Endothelial cell of umbilical vein (primary cell): ENCODE measurements at regions not wholly inside any gene's neighbourhood (a gene's known extent, or its start where the extent isn't known, plus 50 kb on each side); places are given as distances from the start of the nearest gene placed in this dataset.

Source experiments
- BruUV-seq: library from RNA; stranded (reverse); fragments of 400-500 nt; replicated peaks from 2 replicates; lab custom pipeline; 2021; lab: Mats Ljungman, UMichigan
- CTCF ChIA-PET: fragments of 300-600, 350-600 bp; sonication (Branson Sonifier 250); formaldehyde crosslinking; loops from one replicate; lab custom pipeline; 2021; ENCODE audit warnings: antibody characterized with exemption, inconsistent platforms; lab: Charles Lee
- POLR2A ChIA-PET: fragments of 300-600, 350-600 bp; sonication (Branson Sonifier 250); formaldehyde crosslinking; loops from one replicate; lab custom pipeline; 2021; ENCODE audit warnings: antibody characterized with exemption, inconsistent platforms; lab: Charles Lee
- DNase-seq: peaks from one replicate; pipeline ENCODE4 v3.0.0-alpha.2; 2011; ENCODE audit warnings: low read depth, low spot score
- FAIRE-seq: peaks from 2 replicates; lab custom pipeline; 2011; peaks lifted over from hg19 to GRCh38; lab: Jason Lieb, UNC
- H2AFZ ChIP-seq: 2 replicates; pipeline ENCODE4 v1.6.0; 2012; ENCODE audit warnings: low read depth, low read length, control low read depth, inconsistent platforms
- H3K27ac ChIP-seq: 2 replicates; pipeline ENCODE4 v1.5.1; 2011; ENCODE audit warnings: low read depth, mild to moderate bottlenecking, control low read depth, low read length, moderate library complexity; ENCODE audit not compliant: insufficient read depth
- H3K27me3 ChIP-seq, 2 experiments: 2 replicates each; pipeline versions ENCODE4 v1.6.0 to v1.6.1; 2011; ENCODE audit warnings: low read length in 2 of 2, mixed read lengths in 1 of 2; ENCODE audit not compliant: control insufficient read depth in 2 of 2, insufficient read depth in 2 of 2
- H3K36me3 ChIP-seq, 2 experiments: 2 replicates in 1 of 2; 3 replicates in 1 of 2; pipeline ENCODE4 v1.5.1; 2011; ENCODE audit warnings: low read length in 2 of 2, mild to moderate bottlenecking in 1 of 2, moderate library complexity in 1 of 2; ENCODE audit not compliant: control insufficient read depth in 2 of 2, insufficient read depth in 2 of 2; ENCODE audit errors: extremely low read depth in 1 of 2
- H3K4me1 ChIP-seq: 3 replicates; pipeline ENCODE4 v1.5.1; 2011; ENCODE audit warnings: mild to moderate bottlenecking, low read length; ENCODE audit not compliant: control insufficient read depth, insufficient read depth; ENCODE audit errors: extremely low read depth
- H3K4me2 ChIP-seq: 2 replicates; pipeline ENCODE4 v1.6.1; 2011; ENCODE audit warnings: low read length, control low read depth, mixed read lengths; ENCODE audit not compliant: insufficient read depth
- H3K4me3 ChIP-seq, 3 experiments: fragments of 200-600 bp in 1 of 3; sonication (generic), shearing (Covaris generic) in 1 of 3; replicated peaks in 1 of 3; 2 replicates each; pipeline ENCODE4 v1.5.1; 2011 to 2016; ENCODE audit warnings: control low read depth in 3 of 3, low read length in 3 of 3, mild to moderate bottlenecking in 2 of 3, inconsistent platforms in 1 of 3, low read depth in 1 of 3, moderate library complexity in 1 of 3; ENCODE audit not compliant: insufficient read depth in 1 of 3
- H3K79me2 ChIP-seq: 2 replicates; pipeline ENCODE4 v1.6.0; 2012; ENCODE audit warnings: low read length, inconsistent platforms; ENCODE audit not compliant: control insufficient read depth, insufficient read depth
- H3K9ac ChIP-seq: replicated peaks from 2 replicates; pipeline ENCODE3; 2011; ENCODE audit warnings: low read length, control low read depth; ENCODE audit not compliant: insufficient read depth; ENCODE audit errors: extremely low read depth
- H3K9me1 ChIP-seq: replicated peaks from 3 replicates; pipeline ENCODE4 v1.6.0; 2011; ENCODE audit warnings: mild to moderate bottlenecking, low read length; ENCODE audit not compliant: control insufficient read depth, insufficient read depth; ENCODE audit errors: extremely low read depth
- H3K9me3 ChIP-seq: replicated peaks from 2 replicates; pipeline ENCODE4 v1.5.1; 2012; ENCODE audit warnings: low read length, inconsistent platforms; ENCODE audit not compliant: control insufficient read depth, insufficient read depth
- H4K20me1 ChIP-seq: replicated peaks from 2 replicates; pipeline ENCODE3; 2011; ENCODE audit warnings: mild to moderate bottlenecking, low read length; ENCODE audit not compliant: control insufficient read depth, insufficient read depth; ENCODE audit errors: extremely low read depth
- EZH2 ChIP-seq: IDR thresholded peaks from 2 replicates; pipeline ENCODE4 v1.6.1; 2012; ENCODE audit warnings: borderline replicate concordance, low read depth, mild to moderate bottlenecking, moderate library complexity, low read length, inconsistent platforms; ENCODE audit not compliant: severe bottlenecking
- FOS ChIP-seq: IDR thresholded peaks from 2 replicates; pipeline ENCODE4 v1.6.1; 2011; ENCODE audit warnings: mild to moderate bottlenecking, low read length, moderate library complexity, borderline replicate concordance; ENCODE audit not compliant: insufficient read depth
- GATA2 ChIP-seq: IDR thresholded peaks from 2 replicates; pipeline ENCODE4 v1.7.0; 2011; ENCODE audit warnings: low read depth, mild to moderate bottlenecking, moderate library complexity, mixed read lengths, low read length; ENCODE audit not compliant: insufficient read length, insufficient read depth
- JUN ChIP-seq: IDR thresholded peaks from 2 replicates; pipeline ENCODE4 v1.6.1; 2011; ENCODE audit warnings: borderline replicate concordance, low read depth; ENCODE audit not compliant: insufficient read length, insufficient read depth
- MYC ChIP-seq: IDR thresholded peaks from one replicate; pipeline ENCODE4 v1.6.1; 2011; ENCODE audit warnings: mild to moderate bottlenecking, low read depth, low read length
- POLR2A ChIP-seq: IDR thresholded peaks from 2 replicates; pipeline ENCODE4 v1.6.1; 2012; ENCODE audit warnings: low read depth, mild to moderate bottlenecking, control low read depth, low read length
- POLR2AphosphoS5 ChIP-seq: IDR thresholded peaks from 2 replicates; pipeline ENCODE4 v1.6.1; 2012; ENCODE audit warnings: low read depth, mild to moderate bottlenecking, control low read depth, low read length, moderate library complexity; ENCODE audit not compliant: insufficient read depth
- dilution Hi-C: fragments of 300-500 bp; cut with MboI; formaldehyde crosslinking; loops from one replicate; pipeline ENCODE4 v1.15.0; 2019; ENCODE audit warnings: low sequenced_read_pairs; ENCODE audit not compliant: extremely low pct_ligation_motif_present
- intact Hi-C: fragments of 100-400 bp; cut with micrococcal nuclease; formaldehyde crosslinking; loops from one replicate; pipeline ENCODE4 v1.10.0; 2022
- TF ChIP-seq, protein P1 (sequence below): IDR thresholded peaks from 2 replicates; pipeline ENCODE4 v1.6.1; 2011; ENCODE audit not compliant: insufficient read depth, insufficient read length
- TF ChIP-seq, protein P2 (sequence below), 2 donors: IDR thresholded peaks; 1 replicate in 1 of 2; 2 replicates in 1 of 2; pipeline ENCODE4 v1.5.1; 2011; ENCODE audit warnings: low read length in 2 of 2, mild to moderate bottlenecking in 2 of 2, moderate library complexity in 2 of 2, control low read depth in 1 of 2, inconsistent platforms in 1 of 2, low read depth in 1 of 2; ENCODE audit not compliant: insufficient read depth in 1 of 2; ENCODE audit errors: extremely low read depth in 1 of 2

DNA sequence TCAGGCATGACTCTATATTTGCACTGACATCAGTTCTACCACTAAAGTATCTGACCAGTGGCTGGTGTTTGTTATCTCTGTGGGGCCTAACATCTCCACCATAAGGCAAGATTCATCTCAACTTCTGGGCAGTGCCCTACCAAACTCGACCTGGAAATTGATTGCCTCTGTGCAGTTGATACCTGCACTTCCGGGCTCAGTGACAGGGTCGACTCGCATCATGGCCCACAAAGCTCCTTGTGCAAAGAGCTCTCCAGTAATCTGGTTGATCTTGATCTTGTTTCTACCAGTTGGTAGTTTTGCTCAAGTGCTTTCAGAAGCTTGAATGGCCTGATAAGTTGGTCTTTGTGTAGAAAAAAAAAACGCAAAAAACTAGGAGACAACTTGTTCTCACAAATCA lies 501.1 kb upstream of the JAG1 start:
- TF ChIP-seq EZH2 (no peak), POLR2AphosphoS5 (no peak), GATA2 (no peak), JUN (no peak), POLR2A (no peak), MYC (no peak), FOS (no peak)
- TF ChIP-seq, protein P1, sequence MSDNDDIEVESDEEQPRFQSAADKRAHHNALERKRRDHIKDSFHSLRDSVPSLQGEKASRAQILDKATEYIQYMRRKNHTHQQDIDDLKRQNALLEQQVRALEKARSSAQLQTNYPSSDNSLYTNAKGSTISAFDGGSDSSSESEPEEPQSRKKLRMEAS, result no peak
- TF ChIP-seq, protein P2, sequence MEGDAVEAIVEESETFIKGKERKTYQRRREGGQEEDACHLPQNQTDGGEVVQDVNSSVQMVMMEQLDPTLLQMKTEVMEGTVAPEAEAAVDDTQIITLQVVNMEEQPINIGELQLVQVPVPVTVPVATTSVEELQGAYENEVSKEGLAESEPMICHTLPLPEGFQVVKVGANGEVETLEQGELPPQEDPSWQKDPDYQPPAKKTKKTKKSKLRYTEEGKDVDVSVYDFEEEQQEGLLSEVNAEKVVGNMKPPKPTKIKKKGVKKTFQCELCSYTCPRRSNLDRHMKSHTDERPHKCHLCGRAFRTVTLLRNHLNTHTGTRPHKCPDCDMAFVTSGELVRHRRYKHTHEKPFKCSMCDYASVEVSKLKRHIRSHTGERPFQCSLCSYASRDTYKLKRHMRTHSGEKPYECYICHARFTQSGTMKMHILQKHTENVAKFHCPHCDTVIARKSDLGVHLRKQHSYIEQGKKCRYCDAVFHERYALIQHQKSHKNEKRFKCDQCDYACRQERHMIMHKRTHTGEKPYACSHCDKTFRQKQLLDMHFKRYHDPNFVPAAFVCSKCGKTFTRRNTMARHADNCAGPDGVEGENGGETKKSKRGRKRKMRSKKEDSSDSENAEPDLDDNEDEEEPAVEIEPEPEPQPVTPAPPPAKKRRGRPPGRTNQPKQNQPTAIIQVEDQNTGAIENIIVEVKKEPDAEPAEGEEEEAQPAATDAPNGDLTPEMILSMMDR (IDR thresholded peaks at IDR 0.05; ENCODE audit: extremely low read depth in 1 of 2, insufficient read depth in 1 of 2, low read depth in 1 of 2, low read length in 2 of 2), result no peak
- Histone ChIP-seq H4K20me1 (no peaks in the 10 kb centered on the region), H3K9ac (no peak overlapping the region), H3K79me2 (no peaks in the 10 kb centered on the region), H3K9me1 (no peaks in the 10 kb centered on the region), H3K9me3 (no peaks in the 10 kb centered on the region), H3K27me3 (no peaks in the 10 kb centered on the region), H3K4me1 (peaks cover 22% of the 10 kb centered on the region), H3K4me3 (no peak overlapping the region), H3K27ac (no peak overlapping the region), H3K4me2 (no peak overlapping the region), H2AFZ (no peak overlapping the region), H3K36me3 (no peaks in the 10 kb centered on the region)
- FAIRE-seq (no peak), DNase-seq (no peak)
- no TSS peak for BruUV-seq
- intact Hi-C loops (no loop called here), dilution Hi-C loops (no loop called here)
- ChIA-PET POLR2A (no interaction called here), CTCF (no interaction called here)
